SK-N-SH treated with all-trans-retinoic acid at 6 μM for 48 hours (cell line): ENCODE measurements at regions not wholly inside any gene's neighbourhood (a gene's known extent, or its start where the extent isn't known, plus 50 kb on each side); places are given as distances from the start of the nearest gene placed in this dataset.

Experiments used
- BACH2 ChIP-seq: fragments of 250-450 bp; sonication (Bioruptor Pico); IDR thresholded peaks from 2 replicates; pipeline ENCODE4 v1.9.0; 2021; ENCODE audit warnings: mild to moderate bottlenecking, borderline replicate concordance
- ESRRG ChIP-seq: fragments of 250-450 bp; sonication (Bioruptor Pico); IDR thresholded peaks from 2 replicates; pipeline ENCODE4 v1.6.1; 2021; ENCODE audit warnings: mild to moderate bottlenecking
- PATZ1 ChIP-seq: fragments of 250-450 bp; sonication (Bioruptor Pico); IDR thresholded peaks from 2 replicates; pipeline ENCODE4 v1.8.0; 2020; ENCODE audit warnings: mild to moderate bottlenecking, moderate library complexity, borderline replicate concordance
- ZFP30 ChIP-seq: fragments of 450-650 bp; formaldehyde crosslinking; IDR thresholded peaks from 2 replicates; pipeline ENCODE4 v1.5.0; 2022; ENCODE audit warnings: mild to moderate bottlenecking, moderate library complexity
- TF ChIP-seq, protein P1 (sequence below): fragments of 250-450 bp; sonication (Bioruptor Pico); IDR thresholded peaks from 2 replicates; pipeline ENCODE4 v1.5.1; 2020; ENCODE audit warnings: low read depth, mild to moderate bottlenecking, moderate library complexity

DNA sequence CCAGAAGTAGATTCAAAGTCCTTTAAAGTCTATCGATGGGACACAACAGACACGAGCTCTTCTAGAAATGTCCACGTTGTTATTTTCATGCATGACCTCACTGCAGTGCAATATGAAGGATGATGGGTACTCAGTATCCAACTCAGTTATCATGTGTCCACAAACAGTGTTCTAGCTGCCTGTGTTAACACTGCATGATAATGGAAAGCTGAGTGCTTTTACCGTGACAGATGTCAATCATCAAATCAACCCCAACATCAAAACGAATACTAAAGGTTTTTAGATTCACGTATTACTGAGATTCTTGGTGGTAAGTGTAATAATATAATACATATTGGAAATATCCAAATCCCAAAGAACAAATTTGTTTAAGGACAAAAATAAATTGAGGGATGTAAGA, 394.8 kb upstream of the TENM3 start:
- TF ChIP-seq BACH2 (CRISPR knock-in tag) = no peak
- TF ChIP-seq PATZ1 = no peak
- TF ChIP-seq ZFP30 = no peak
- no peak for TF ChIP-seq ESRRG (CRISPR knock-in tag)
- TF ChIP-seq, protein P1, sequence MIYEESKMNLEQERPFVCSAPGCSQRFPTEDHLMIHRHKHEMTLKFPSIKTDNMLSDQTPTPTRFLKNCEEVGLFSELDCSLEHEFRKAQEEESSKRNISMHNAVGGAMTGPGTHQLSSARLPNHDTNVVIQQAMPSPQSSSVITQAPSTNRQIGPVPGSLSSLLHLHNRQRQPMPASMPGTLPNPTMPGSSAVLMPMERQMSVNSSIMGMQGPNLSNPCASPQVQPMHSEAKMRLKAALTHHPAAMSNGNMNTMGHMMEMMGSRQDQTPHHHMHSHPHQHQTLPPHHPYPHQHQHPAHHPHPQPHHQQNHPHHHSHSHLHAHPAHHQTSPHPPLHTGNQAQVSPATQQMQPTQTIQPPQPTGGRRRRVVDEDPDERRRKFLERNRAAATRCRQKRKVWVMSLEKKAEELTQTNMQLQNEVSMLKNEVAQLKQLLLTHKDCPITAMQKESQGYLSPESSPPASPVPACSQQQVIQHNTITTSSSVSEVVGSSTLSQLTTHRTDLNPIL (CRISPR knock-in tag) = no peak
